HUDEP-2 (cell line): ENCODE measurements at regions not wholly inside any gene's neighbourhood (a gene's known extent, or its start where the extent isn't known, plus 50 kb on each side); places are given as distances from the start of the nearest gene placed in this dataset.

Source experiments
- DNase-seq, 76 experiments: peaks; one replicate each; lab custom pipeline; 2025; ENCODE audit not compliant: unreplicated experiment in 76 of 76; lab: John Stamatoyannopoulos, UW

GRCh38 chr3:75983609-75984290, 198.4 kb upstream of the ZNF717 start:
- DNase-seq = no peak

- no peak for DNase-seq
Observed at GRCh38 chr3:75985432-75985831, 200.1 kb upstream of the ZNF717 start.

GRCh38 chr3:76010252-76010651, 224.9 kb upstream of the ZNF717 start:
- DNase-seq = no peak

- DNase-seq = no peak
Observed at GRCh38 chr3:76011121-76011520, 225.8 kb upstream of the ZNF717 start.

GRCh38 chr3:76015496-76015895, 230.1 kb upstream of the ZNF717 start:
- DNase-seq = no peak

GRCh38 chr3:76016111-76016510, 230.8 kb upstream of the ZNF717 start:
- no peak for DNase-seq

GRCh38 chr3:76016769-76017439, 231.6 kb upstream of the ZNF717 start:
- no peak for DNase-seq

- no peak for DNase-seq
Observed at GRCh38 chr3:76021376-76021775, 236.0 kb upstream of the ZNF717 start.

- DNase-seq = peak in 1 of 76 experiments; percentile 25
Observed at GRCh38 chr3:76024640-76025039, 239.3 kb upstream of the ZNF717 start.

GRCh38 chr3:76025561-76025960, 240.2 kb upstream of the ZNF717 start:
- DNase-seq = no peak

GRCh38 chr3:76026379-76026778, 241.0 kb upstream of the ZNF717 start:
- no peak for DNase-seq

- DNase-seq = no peak
Observed at GRCh38 chr3:76028774-76029173, 243.4 kb upstream of the ZNF717 start.

GRCh38 chr3:76034649-76035048, 249.3 kb upstream of the ZNF717 start:
- no peak for DNase-seq

GRCh38 chr3:76035117-76035516, 249.8 kb upstream of the ZNF717 start:
- no peak for DNase-seq

GRCh38 chr3:76038949-76039348, 253.6 kb upstream of the ZNF717 start:
- no peak for DNase-seq

GRCh38 chr3:76039431-76039830, 254.1 kb upstream of the ZNF717 start:
- DNase-seq = no peak

GRCh38 chr3:76040946-76041345, 255.6 kb upstream of the ZNF717 start:
- no peak for DNase-seq

GRCh38 chr3:76043746-76044145, 258.4 kb upstream of the ZNF717 start:
- DNase-seq = no peak

- DNase-seq = peak in 5 of 76 experiments; percentile 0 to 19 (median 16)
Observed at GRCh38 chr3:76044601-76045600, 259.6 kb upstream of the ZNF717 start.

- no peak for DNase-seq
Observed at GRCh38 chr3:76047368-76047767, 262.0 kb upstream of the ZNF717 start.

GRCh38 chr3:76049776-76050175, 264.4 kb upstream of the ZNF717 start:
- no peak for DNase-seq
